Aorta (tissue), 5 donors: ENCODE measurements at regions not wholly inside any gene's neighbourhood (a gene's known extent, or its start where the extent isn't known, plus 50 kb on each side); places are given as distances from the start of the nearest gene placed in this dataset.

Experiments used
- ATAC-seq: fragments of 200-7000 bp; cut with Tn5 transposase; one replicate; pipeline ENCODE4 v1.9.1; 2022; ENCODE audit warnings: moderate library complexity; ENCODE audit not compliant: low FRiP score
- DNase-seq, 2 donors: peaks; one replicate each; pipeline ENCODE4 v3.0.0-alpha.2; 2020
- H3K27ac ChIP-seq, 2 donors: one replicate each; pipeline ENCODE4 v1.5.1; 2013; ENCODE audit warnings: low read length in 2 of 2, mild to moderate bottlenecking in 2 of 2, moderate library complexity in 2 of 2, control low read depth in 1 of 2, inconsistent platforms in 1 of 2, low read depth in 1 of 2
- H3K27me3 ChIP-seq, 2 donors: one replicate each; pipeline ENCODE4 v1.6.1; 2013; ENCODE audit warnings: control low read depth in 1 of 2, low read length in 1 of 2, mild to moderate bottlenecking in 1 of 2, moderate library complexity in 1 of 2; ENCODE audit not compliant: insufficient read depth in 2 of 2, control insufficient read depth in 1 of 2
- H3K36me3 ChIP-seq, 2 donors: one replicate each; pipeline ENCODE4 v1.6.1; 2013; ENCODE audit warnings: control low read depth in 1 of 2, low read length in 1 of 2, mild to moderate bottlenecking in 1 of 2; ENCODE audit not compliant: insufficient read depth in 2 of 2, control insufficient read depth in 1 of 2
- H3K4me1 ChIP-seq, 2 donors: one replicate each; pipeline ENCODE4 v1.6.1; 2013; ENCODE audit warnings: low read length in 2 of 2, control low read depth in 1 of 2, mild to moderate bottlenecking in 1 of 2, moderate library complexity in 1 of 2; ENCODE audit not compliant: insufficient read depth in 2 of 2, control insufficient read depth in 1 of 2
- H3K4me3 ChIP-seq, 2 donors: one replicate each; pipeline ENCODE4 v1.5.1; 2013; ENCODE audit warnings: low read length in 2 of 2, control low read depth in 1 of 2, mild to moderate bottlenecking in 1 of 2
- H3K9me3 ChIP-seq: one replicate; pipeline ENCODE4 v1.6.1; 2013; ENCODE audit warnings: mild to moderate bottlenecking, low read length; ENCODE audit not compliant: control insufficient read depth
- WGBS, 2 donors: extraction: QIAGEN DNeasy Blood & Tissue Kit; methylation state at CpG; one replicate each; pipeline ENCODE4 v1.1.7; 2013; 5-methylcytosine and 5-hydroxymethylcytosine counted together
- intact Hi-C, 2 donors: fragments of 100-400 bp; cut with DNase I; formaldehyde crosslinking; loops; one replicate each; pipeline versions ENCODE4 v1.14.2 to v1.15.0; 2022
- donor health status: healthy with polysubstance abuse.
- donor health status: Bipolar disorder and iron deficiency.
- donor health status: DM: no; HTN: no; CAD: no.
- donor health status: DM: no; HTN: no; CAD: no.
- donor health status: DM: yes; HTN: yes; CAD: no.

DNA sequence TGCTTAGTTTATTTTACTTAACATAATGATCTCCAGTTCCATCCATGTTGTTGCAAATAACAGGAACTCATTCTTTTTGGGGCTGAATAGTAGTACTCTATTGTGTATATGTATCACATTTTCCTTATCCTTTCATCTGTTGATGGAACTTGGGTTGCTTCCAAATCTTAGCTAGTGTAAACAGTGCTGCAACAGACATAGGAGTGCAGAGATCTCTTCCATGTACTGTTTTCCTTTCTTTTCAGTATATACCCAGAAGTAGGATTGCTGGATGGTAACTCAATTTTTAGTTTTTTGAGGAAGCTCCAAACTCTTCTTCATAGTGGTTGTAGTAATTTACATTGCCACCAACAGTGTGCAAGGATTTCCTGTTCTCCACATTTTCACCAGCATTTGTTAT is 138.8 kb upstream of the POC5 start:
- no peaks in the 10 kb centered on the region for H3K36me3 ChIP-seq
- no peaks in the 10 kb centered on the region for H3K9me3 ChIP-seq
- DNase-seq (no peak), ATAC-seq (no peak)
- no peak overlapping the region for H3K27ac ChIP-seq
- H3K4me1 ChIP-seq, result no peaks in the 10 kb centered on the region
- no peaks in the 10 kb centered on the region for H3K27me3 ChIP-seq
- intact Hi-C loops, result no loop called here
- H3K4me3 ChIP-seq, result no peak overlapping the region

DNA sequence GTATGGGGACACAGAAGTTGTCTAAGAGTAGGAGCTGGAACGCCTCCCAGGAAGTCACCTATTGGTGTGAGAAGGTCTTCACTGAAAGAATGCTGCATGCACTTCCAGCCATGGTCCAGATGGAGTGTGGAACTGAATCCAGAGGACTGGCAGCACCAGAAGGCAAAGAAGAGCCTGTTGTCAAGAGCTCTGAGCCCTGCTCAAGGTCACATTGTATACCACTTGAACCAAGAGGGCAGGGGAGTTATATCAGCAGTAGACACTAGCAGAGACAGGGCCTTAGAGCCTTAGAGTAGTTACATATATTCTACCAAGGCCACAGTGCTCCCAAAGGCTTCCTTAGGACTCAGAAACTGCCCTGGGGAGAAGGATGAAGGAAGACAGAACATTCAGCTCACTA is 130.8 kb upstream of the POC5 start:
- ATAC-seq, result no peak

DNA sequence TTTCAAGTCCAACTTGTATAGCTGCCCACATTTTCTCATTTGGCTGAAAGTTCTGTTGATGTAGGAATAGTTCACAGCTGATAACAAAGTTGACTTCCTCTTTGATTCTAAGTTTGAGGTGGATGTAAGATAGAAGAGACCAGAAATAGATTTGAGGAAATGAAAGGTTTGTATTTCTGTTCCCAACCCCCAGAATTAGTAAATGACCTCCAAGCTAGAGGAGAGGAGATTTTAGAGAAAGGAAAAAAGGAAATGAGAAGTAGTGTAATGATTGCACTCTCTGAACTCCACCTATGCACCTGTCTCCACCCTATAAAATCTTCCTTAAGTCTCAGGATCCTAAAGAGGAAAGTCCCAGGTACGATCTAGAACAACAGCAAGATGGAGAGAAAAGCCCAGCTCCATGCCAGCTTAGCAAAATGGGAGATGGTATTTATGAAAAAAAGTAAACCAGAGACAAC is 130.4 kb upstream of the POC5 start:
- DNase-seq, result no peak
- Histone ChIP-seq H3K36me3 (no peaks in the 10 kb centered on the region), H3K4me1 (no peaks in the 10 kb centered on the region), H3K4me3 (no peak overlapping the region), H3K27me3 (no peaks in the 10 kb centered on the region), H3K9me3 (no peaks in the 10 kb centered on the region), H3K27ac (no peak overlapping the region)
- ATAC-seq, result no peak
- intact Hi-C loops, result no loop called here
- WGBS, 2 donors, result 72% methylated on average over 1 of the region's 1 CpG

More for the DNA sequence above, 130.8 kb upstream of the POC5 start:
- Histone ChIP-seq H3K27ac (no peak overlapping the region), H3K9me3 (no peaks in the 10 kb centered on the region), H3K4me1 (no peaks in the 10 kb centered on the region), H3K36me3 (no peaks in the 10 kb centered on the region), H3K4me3 (no peak overlapping the region), H3K27me3 (no peaks in the 10 kb centered on the region)
- intact Hi-C loops, result no loop called here
- DNase-seq, result no peak
- WGBS, 2 donors, result 64 to 74% methylated on average over 1 of the region's 1 CpG

DNA sequence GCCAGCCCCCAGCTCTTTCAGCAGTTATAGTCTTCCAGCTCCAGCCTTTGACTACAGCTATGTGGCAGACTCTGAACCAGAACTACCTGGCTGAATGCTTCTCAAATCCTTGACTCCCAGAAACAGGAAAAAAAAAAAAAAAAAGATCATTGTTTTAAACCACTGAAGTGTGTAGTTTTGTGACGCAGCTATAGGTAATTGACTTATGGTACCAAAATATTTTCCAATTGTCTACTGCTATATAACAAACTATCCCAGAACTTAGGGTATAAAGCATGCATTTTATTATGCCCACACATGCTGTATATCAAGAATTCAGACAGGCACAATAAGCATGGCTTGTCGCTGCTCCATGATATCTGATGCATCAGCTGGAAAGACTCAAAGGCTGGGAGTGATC is 127.1 kb upstream of the POC5 start:
- H3K27me3 ChIP-seq, result no peaks in the 10 kb centered on the region
- WGBS, 2 donors, result 79 to 86% methylated on average over 2 of the region's 2 CpGs
- intact Hi-C loops, result no loop called here
- no peak overlapping the region for H3K27ac ChIP-seq
- H3K9me3 ChIP-seq, result no peaks in the 10 kb centered on the region
- ATAC-seq, result no peak
- no peak overlapping the region for H3K4me3 ChIP-seq
- H3K4me1 ChIP-seq, result no peaks in the 10 kb centered on the region
- no peaks in the 10 kb centered on the region for H3K36me3 ChIP-seq
- no peak for DNase-seq

DNA sequence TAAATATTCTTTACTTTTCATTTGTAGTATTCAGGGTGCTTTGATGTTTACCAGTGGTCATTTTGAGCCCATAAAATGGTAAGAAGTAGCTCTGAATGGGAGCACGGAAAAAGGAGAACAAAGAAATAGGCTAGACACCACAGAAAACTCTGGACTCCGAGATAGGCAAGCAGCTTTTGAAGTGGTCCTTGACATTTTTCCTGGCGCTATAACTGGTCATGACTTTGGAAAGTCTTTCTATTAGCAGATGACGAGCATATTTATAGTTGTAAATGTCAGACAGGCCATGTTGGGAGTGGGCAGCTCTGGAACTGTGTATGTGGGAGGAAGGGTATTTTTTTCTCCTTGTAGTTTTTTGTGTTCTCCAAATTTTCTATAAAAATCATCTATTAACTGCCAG is 126.1 kb upstream of the POC5 start:
- H3K27me3 ChIP-seq, result no peaks in the 10 kb centered on the region
- intact Hi-C loops, result no loop called here
- WGBS, 2 donors, result 59 to 80% methylated on average over 4 of the region's 4 CpGs
- no peaks in the 10 kb centered on the region for H3K4me1 ChIP-seq
- ATAC-seq, result no peak
- H3K9me3 ChIP-seq, result no peaks in the 10 kb centered on the region
- H3K36me3 ChIP-seq, result no peaks in the 10 kb centered on the region
- no peak overlapping the region for H3K27ac ChIP-seq
- H3K4me3 ChIP-seq, result no peak overlapping the region
- no peak for DNase-seq

DNA sequence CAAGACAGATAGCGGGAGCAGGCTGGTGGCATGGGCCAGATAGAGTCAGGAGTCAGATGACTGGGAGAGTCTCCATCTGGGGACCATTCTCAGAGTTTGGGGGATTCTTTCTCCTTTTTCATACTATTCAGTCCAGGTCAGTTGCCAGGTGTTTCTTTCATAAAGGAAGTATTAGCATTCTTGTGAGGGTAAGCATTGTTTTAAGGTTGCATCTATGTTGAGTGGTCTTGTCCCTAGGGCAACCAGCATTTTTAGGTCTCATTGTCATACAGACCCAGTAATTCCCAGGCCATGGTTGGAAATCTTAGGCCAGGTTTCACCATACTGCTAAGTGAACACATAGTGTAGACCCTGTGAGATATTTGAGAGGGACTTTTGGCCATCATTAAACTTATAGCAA is 122.3 kb upstream of the POC5 start:
- no peak overlapping the region for H3K27ac ChIP-seq
- ATAC-seq (no peak), DNase-seq (no peak)
- no peaks in the 10 kb centered on the region for H3K27me3 ChIP-seq
- intact Hi-C loops, result no loop called here
- no peaks in the 10 kb centered on the region for H3K36me3 ChIP-seq
- peaks cover 3% of the 10 kb centered on the region for H3K9me3 ChIP-seq
- H3K4me3 ChIP-seq, result no peak overlapping the region
- no peaks in the 10 kb centered on the region for H3K4me1 ChIP-seq
- 82 to 96% methylated on average over 1 of the region's 1 CpG for WGBS, 2 donors

DNA sequence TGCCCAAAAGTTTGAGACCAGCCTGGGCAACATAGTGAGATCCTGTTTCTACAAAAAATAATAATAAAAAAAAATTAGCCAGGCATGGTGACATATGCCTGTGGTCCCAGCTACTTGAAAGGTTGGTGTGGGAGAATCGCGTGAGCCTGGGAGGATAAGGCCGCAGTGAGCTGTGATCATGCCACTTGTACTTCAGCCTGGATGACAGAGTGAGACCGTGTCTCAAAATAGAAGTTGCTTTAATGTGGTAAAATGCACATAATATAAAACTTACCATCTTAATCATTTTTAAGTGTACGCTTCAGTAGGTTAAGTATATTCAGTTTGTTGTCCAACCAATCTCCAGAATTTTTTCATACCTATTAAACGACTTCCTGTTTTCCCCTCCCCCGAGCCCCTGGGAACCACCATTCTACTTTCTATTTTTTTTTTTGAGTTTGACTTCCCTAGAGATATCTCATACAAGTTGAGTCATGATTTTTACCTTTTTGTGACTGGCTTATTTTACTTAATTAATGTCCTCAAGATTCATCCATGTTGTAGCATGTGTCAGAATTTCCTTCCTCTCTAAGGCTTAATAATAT is 120.1 kb upstream of the POC5 start:
- H3K4me1 ChIP-seq, result no peaks in the 10 kb centered on the region
- ATAC-seq, result no peak
- no peak overlapping the region for H3K27ac ChIP-seq
- intact Hi-C loops, result no loop called here
- H3K4me3 ChIP-seq, result no peak overlapping the region
- H3K36me3 ChIP-seq, result no peaks in the 10 kb centered on the region
- H3K27me3 ChIP-seq, result no peaks in the 10 kb centered on the region
- 83 to 85% methylated on average over 7 of the region's 7 CpGs for WGBS, 2 donors
- DNase-seq, result no peak
- H3K9me3 ChIP-seq, result peaks cover 3% of the 10 kb centered on the region

DNA sequence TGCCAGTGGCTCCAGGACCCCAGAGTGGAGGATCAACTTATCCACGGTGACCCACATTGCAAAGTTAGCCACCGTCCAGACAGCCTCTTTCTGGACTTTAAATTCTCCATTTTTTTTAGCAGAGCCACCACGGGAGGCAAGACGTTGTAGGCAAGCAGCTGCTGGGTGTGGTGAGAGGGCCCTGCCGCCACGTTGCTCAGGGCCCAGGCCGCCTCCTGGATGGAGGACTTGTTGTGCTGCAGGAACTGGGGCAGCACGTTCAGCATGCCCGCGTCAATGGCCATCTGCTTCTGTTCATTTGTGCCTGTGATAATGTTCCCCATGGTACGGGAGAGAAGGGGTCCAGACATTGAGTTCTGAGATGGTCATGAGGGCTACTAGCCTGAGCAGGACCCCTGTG is 114.3 kb upstream of the POC5 start:
- 86 to 89% methylated on average over 11 of the region's 11 CpGs for WGBS, 2 donors
- intact Hi-C loops, result no loop called here

DNA sequence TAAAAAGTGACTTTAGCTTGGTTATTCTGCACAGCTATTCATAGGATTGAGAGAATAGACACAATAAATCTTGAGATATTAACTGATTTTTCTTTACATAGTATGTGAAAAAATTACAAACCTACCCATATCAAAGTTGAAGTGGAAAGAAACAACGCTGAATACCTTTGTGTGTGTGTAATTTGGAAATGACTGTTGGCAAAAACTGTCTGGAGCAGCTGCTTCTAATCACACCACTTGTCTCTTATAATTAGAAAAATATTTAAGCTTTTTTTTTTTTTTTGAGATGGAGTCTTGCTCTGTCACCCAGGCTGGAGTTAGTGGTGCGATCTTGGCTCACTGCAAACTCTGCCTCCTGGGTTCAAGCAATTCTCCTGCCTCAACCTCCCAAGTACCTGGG is 110.8 kb upstream of the POC5 start:
- intact Hi-C loops, result no loop called here
- ATAC-seq (no peak), DNase-seq (no peak)
- H3K36me3 ChIP-seq, result no peaks in the 10 kb centered on the region
- no peak overlapping the region for H3K27ac ChIP-seq
- no peaks in the 10 kb centered on the region for H3K9me3 ChIP-seq
- no peaks in the 10 kb centered on the region for H3K4me1 ChIP-seq
- H3K4me3 ChIP-seq, result no peak overlapping the region
- H3K27me3 ChIP-seq, result no peaks in the 10 kb centered on the region
- 63 to 73% methylated on average over 2 of the region's 2 CpGs for WGBS, 2 donors

More for the DNA sequence above, 114.3 kb upstream of the POC5 start:
- Histone ChIP-seq H3K27ac (no peak overlapping the region), H3K4me1 (no peaks in the 10 kb centered on the region), H3K36me3 (no peaks in the 10 kb centered on the region), H3K4me3 (no peak overlapping the region), H3K27me3 (no peaks in the 10 kb centered on the region), H3K9me3 (peaks cover 1% of the 10 kb centered on the region)
- DNase-seq, result no peak
- ATAC-seq, result no peak
